ENCODE measurements at regions not wholly inside any gene's neighbourhood (a gene's known extent, or its start where the extent isn't known, plus 50 kb on each side); places are given as distances from the start of the nearest gene placed in this dataset.

- TF ChIP-seq, protein P1, sequence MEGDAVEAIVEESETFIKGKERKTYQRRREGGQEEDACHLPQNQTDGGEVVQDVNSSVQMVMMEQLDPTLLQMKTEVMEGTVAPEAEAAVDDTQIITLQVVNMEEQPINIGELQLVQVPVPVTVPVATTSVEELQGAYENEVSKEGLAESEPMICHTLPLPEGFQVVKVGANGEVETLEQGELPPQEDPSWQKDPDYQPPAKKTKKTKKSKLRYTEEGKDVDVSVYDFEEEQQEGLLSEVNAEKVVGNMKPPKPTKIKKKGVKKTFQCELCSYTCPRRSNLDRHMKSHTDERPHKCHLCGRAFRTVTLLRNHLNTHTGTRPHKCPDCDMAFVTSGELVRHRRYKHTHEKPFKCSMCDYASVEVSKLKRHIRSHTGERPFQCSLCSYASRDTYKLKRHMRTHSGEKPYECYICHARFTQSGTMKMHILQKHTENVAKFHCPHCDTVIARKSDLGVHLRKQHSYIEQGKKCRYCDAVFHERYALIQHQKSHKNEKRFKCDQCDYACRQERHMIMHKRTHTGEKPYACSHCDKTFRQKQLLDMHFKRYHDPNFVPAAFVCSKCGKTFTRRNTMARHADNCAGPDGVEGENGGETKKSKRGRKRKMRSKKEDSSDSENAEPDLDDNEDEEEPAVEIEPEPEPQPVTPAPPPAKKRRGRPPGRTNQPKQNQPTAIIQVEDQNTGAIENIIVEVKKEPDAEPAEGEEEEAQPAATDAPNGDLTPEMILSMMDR (IDR thresholded peaks at IDR 0.05), result no peak
- no peak for TF ChIP-seq POLR2A (IDR thresholded peaks at IDR 0.05)
- TF ChIP-seq POLR2AphosphoS5 (IDR thresholded peaks at IDR 0.05), result no peak
Measured at GRCh38 chr13:44230071-44230470, 143.6 kb upstream of the SERP2 start.
